ENCODE measurements at regions not wholly inside any gene's neighbourhood (a gene's known extent, or its start where the extent isn't known, plus 50 kb on each side); places are given as distances from the start of the nearest gene placed in this dataset.
"Not testable (repeated sequence)": the region's sequence is repeated elsewhere in the genome, so short reads cannot be mapped to it uniquely, and the experiment has no call there.

- TF ChIP-seq, protein P1, sequence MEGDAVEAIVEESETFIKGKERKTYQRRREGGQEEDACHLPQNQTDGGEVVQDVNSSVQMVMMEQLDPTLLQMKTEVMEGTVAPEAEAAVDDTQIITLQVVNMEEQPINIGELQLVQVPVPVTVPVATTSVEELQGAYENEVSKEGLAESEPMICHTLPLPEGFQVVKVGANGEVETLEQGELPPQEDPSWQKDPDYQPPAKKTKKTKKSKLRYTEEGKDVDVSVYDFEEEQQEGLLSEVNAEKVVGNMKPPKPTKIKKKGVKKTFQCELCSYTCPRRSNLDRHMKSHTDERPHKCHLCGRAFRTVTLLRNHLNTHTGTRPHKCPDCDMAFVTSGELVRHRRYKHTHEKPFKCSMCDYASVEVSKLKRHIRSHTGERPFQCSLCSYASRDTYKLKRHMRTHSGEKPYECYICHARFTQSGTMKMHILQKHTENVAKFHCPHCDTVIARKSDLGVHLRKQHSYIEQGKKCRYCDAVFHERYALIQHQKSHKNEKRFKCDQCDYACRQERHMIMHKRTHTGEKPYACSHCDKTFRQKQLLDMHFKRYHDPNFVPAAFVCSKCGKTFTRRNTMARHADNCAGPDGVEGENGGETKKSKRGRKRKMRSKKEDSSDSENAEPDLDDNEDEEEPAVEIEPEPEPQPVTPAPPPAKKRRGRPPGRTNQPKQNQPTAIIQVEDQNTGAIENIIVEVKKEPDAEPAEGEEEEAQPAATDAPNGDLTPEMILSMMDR (conservative IDR thresholded peaks at IDR 0.05) = not testable (repeated sequence)
- not testable (repeated sequence) for TF ChIP-seq ZFX (IDR thresholded peaks at IDR 0.05)
Measured at GRCh38 chr17:27095821-27096220, 198.1 kb upstream of the WSB1 start.

Measured in C4-2B (cell line).